T-helper 1 cell treated with Interleukin-12 subunit alpha and Interleukin-12 subunit beta and Interleukin-4 antibody, amounts not matched to agents 30 μg/mL and 1 μg/mL, for 36 hours (primary cell): ENCODE measurements at regions not wholly inside any gene's neighbourhood (a gene's known extent, or its start where the extent isn't known, plus 50 kb on each side); places are given as distances from the start of the nearest gene placed in this dataset.

Experiments
- H3K27ac Mint-ChIP-seq: one replicate; pipeline ENCODE4 v1.8.0; 2021; ENCODE audit warnings: mild to moderate bottlenecking, mixed read lengths
- H3K27me3 Mint-ChIP-seq: one replicate; pipeline ENCODE4 v1.8.0; 2021; ENCODE audit warnings: low read depth, mixed read lengths
- H3K36me3 Mint-ChIP-seq: one replicate; pipeline ENCODE4 v1.8.0; 2021; ENCODE audit warnings: low read depth, mixed read lengths
- H3K4me1 Mint-ChIP-seq: one replicate; pipeline ENCODE4 v1.8.0; 2021; ENCODE audit warnings: low read depth, mixed read lengths
- H3K4me3 Mint-ChIP-seq: one replicate; pipeline ENCODE4 v1.8.0; 2021; ENCODE audit warnings: mild to moderate bottlenecking, moderate library complexity, mixed read lengths
- H3K9me3 Mint-ChIP-seq: one replicate; pipeline ENCODE4 v1.8.0; 2021; ENCODE audit warnings: mixed read lengths

- peaks cover 5% of the 10 kb centered on the region for H3K27me3 Mint-ChIP-seq
- H3K4me3 Mint-ChIP-seq = no peak overlapping the region
- no peaks in the 10 kb centered on the region for H3K36me3 Mint-ChIP-seq
Measured at GRCh38 chr1:98277118-98277517, 356.3 kb upstream of the DPYD start.

GRCh38 chr1:98276514-98276913 is 355.7 kb upstream of the DPYD start:
- peaks cover 3% of the 10 kb centered on the region for H3K9me3 Mint-ChIP-seq
- no peak overlapping the region for H3K4me3 Mint-ChIP-seq
- no peak overlapping the region for H3K27ac Mint-ChIP-seq
- no peaks in the 10 kb centered on the region for H3K4me1 Mint-ChIP-seq
- H3K27me3 Mint-ChIP-seq = peaks cover 5% of the 10 kb centered on the region
- H3K36me3 Mint-ChIP-seq = no peaks in the 10 kb centered on the region

More at GRCh38 chr1:98277118-98277517, 356.3 kb upstream of the DPYD start:
- Mint-ChIP-seq H3K4me1 (no peaks in the 10 kb centered on the region), H3K27ac (no peak overlapping the region), H3K9me3 (peaks cover 3% of the 10 kb centered on the region)

GRCh38 chr1:98268316-98268715 is 347.5 kb upstream of the DPYD start:
- Mint-ChIP-seq H3K4me3 (no peak overlapping the region), H3K27ac (no peak overlapping the region), H3K4me1 (no peaks in the 10 kb centered on the region), H3K9me3 (peaks cover 1% of the 10 kb centered on the region), H3K36me3 (no peaks in the 10 kb centered on the region), H3K27me3 (peaks cover 7% of the 10 kb centered on the region)

GRCh38 chr1:98267423-98267822 is 346.6 kb upstream of the DPYD start:
- no peaks in the 10 kb centered on the region for H3K9me3 Mint-ChIP-seq
- no peak overlapping the region for H3K27ac Mint-ChIP-seq
- no peaks in the 10 kb centered on the region for H3K4me1 Mint-ChIP-seq
- H3K36me3 Mint-ChIP-seq = no peaks in the 10 kb centered on the region
- H3K4me3 Mint-ChIP-seq = no peak overlapping the region
- H3K27me3 Mint-ChIP-seq = peaks cover 7% of the 10 kb centered on the region

- Mint-ChIP-seq H3K4me3 (no peak overlapping the region), H3K36me3 (no peaks in the 10 kb centered on the region), H3K4me1 (no peaks in the 10 kb centered on the region), H3K27ac (no peak overlapping the region), H3K9me3 (no peaks in the 10 kb centered on the region), H3K27me3 (peaks cover 4% of the 10 kb centered on the region)
Measured at GRCh38 chr1:98264727-98265126, 343.9 kb upstream of the DPYD start.

GRCh38 chr1:98260839-98261238 is 340.0 kb upstream of the DPYD start:
- Mint-ChIP-seq H3K4me1 (no peaks in the 10 kb centered on the region), H3K4me3 (no peak overlapping the region), H3K36me3 (no peaks in the 10 kb centered on the region), H3K27ac (no peak overlapping the region), H3K27me3 (no peaks in the 10 kb centered on the region), H3K9me3 (no peaks in the 10 kb centered on the region)

- Mint-ChIP-seq H3K9me3 (no peaks in the 10 kb centered on the region), H3K4me3 (no peak overlapping the region), H3K36me3 (no peaks in the 10 kb centered on the region), H3K27ac (no peak overlapping the region), H3K27me3 (no peaks in the 10 kb centered on the region), H3K4me1 (no peaks in the 10 kb centered on the region)
Measured at GRCh38 chr1:98260412-98260811, 339.6 kb upstream of the DPYD start.

- Mint-ChIP-seq H3K27ac (no peak overlapping the region), H3K27me3 (no peaks in the 10 kb centered on the region), H3K4me3 (no peak overlapping the region), H3K9me3 (no peaks in the 10 kb centered on the region), H3K4me1 (no peaks in the 10 kb centered on the region), H3K36me3 (no peaks in the 10 kb centered on the region)
Measured at GRCh38 chr1:98256700-98257099, 335.9 kb upstream of the DPYD start.

GRCh38 chr1:98253145-98253544 is 332.3 kb upstream of the DPYD start:
- no peaks in the 10 kb centered on the region for H3K4me1 Mint-ChIP-seq
- H3K36me3 Mint-ChIP-seq = no peaks in the 10 kb centered on the region
- no peak overlapping the region for H3K27ac Mint-ChIP-seq
- H3K4me3 Mint-ChIP-seq = no peak overlapping the region
- no peaks in the 10 kb centered on the region for H3K27me3 Mint-ChIP-seq
- peaks cover 12% of the 10 kb centered on the region for H3K9me3 Mint-ChIP-seq

- peaks cover 12% of the 10 kb centered on the region for H3K9me3 Mint-ChIP-seq
- no peaks in the 10 kb centered on the region for H3K4me1 Mint-ChIP-seq
- no peak overlapping the region for H3K27ac Mint-ChIP-seq
- no peaks in the 10 kb centered on the region for H3K36me3 Mint-ChIP-seq
- H3K27me3 Mint-ChIP-seq = no peaks in the 10 kb centered on the region
- H3K4me3 Mint-ChIP-seq = no peak overlapping the region
Measured at GRCh38 chr1:98251497-98251896, 330.7 kb upstream of the DPYD start.

GRCh38 chr1:98232678-98233077 is 311.8 kb upstream of the DPYD start:
- Mint-ChIP-seq H3K27me3 (no peaks in the 10 kb centered on the region), H3K27ac (no peak overlapping the region), H3K9me3 (peaks cover 30% of the 10 kb centered on the region), H3K4me1 (peaks cover 5% of the 10 kb centered on the region), H3K36me3 (no peaks in the 10 kb centered on the region), H3K4me3 (no peak overlapping the region)

- no peaks in the 10 kb centered on the region for H3K9me3 Mint-ChIP-seq
- H3K36me3 Mint-ChIP-seq = no peaks in the 10 kb centered on the region
- H3K4me1 Mint-ChIP-seq = no peaks in the 10 kb centered on the region
Measured at GRCh38 chr1:98222706-98223105, 301.9 kb upstream of the DPYD start.

GRCh38 chr1:98221923-98222322 is 301.1 kb upstream of the DPYD start:
- Mint-ChIP-seq H3K9me3 (no peaks in the 10 kb centered on the region), H3K27me3 (peaks cover 4% of the 10 kb centered on the region), H3K36me3 (no peaks in the 10 kb centered on the region), H3K4me3 (no peak overlapping the region), H3K4me1 (no peaks in the 10 kb centered on the region), H3K27ac (no peak overlapping the region)

More at GRCh38 chr1:98222706-98223105, 301.9 kb upstream of the DPYD start:
- Mint-ChIP-seq H3K27ac (no peak overlapping the region), H3K27me3 (peaks cover 4% of the 10 kb centered on the region), H3K4me3 (no peak overlapping the region)

- Mint-ChIP-seq H3K27ac (no peak overlapping the region), H3K9me3 (no peaks in the 10 kb centered on the region), H3K4me3 (no peak overlapping the region), H3K36me3 (no peaks in the 10 kb centered on the region), H3K27me3 (peaks cover 4% of the 10 kb centered on the region), H3K4me1 (no peaks in the 10 kb centered on the region)
Measured at GRCh38 chr1:98217601-98218000, 296.8 kb upstream of the DPYD start.

GRCh38 chr1:98216304-98216703 is 295.5 kb upstream of the DPYD start:
- Mint-ChIP-seq H3K36me3 (no peaks in the 10 kb centered on the region), H3K9me3 (no peaks in the 10 kb centered on the region), H3K27me3 (peaks cover 4% of the 10 kb centered on the region), H3K4me1 (no peaks in the 10 kb centered on the region), H3K27ac (no peak overlapping the region), H3K4me3 (no peak overlapping the region)

- Mint-ChIP-seq H3K27me3 (no peaks in the 10 kb centered on the region), H3K4me3 (no peak overlapping the region), H3K9me3 (no peaks in the 10 kb centered on the region), H3K4me1 (no peaks in the 10 kb centered on the region), H3K36me3 (no peaks in the 10 kb centered on the region), H3K27ac (no peak overlapping the region)
Measured at GRCh38 chr1:98211271-98211845, 290.5 kb upstream of the DPYD start.
